GM19351 (cell line): ENCODE measurements at regions not wholly inside any gene's neighbourhood (a gene's known extent, or its start where the extent isn't known, plus 50 kb on each side); places are given as distances from the start of the nearest gene placed in this dataset.

Experiments
- ATAC-seq: cut with Tn5 transposase; IDR thresholded peaks from one replicate; pipeline ENCODE4 v1.9.1; 2021; ENCODE audit warnings: mild to moderate bottlenecking, moderate library complexity; ENCODE audit not compliant: unreplicated experiment

DNA sequence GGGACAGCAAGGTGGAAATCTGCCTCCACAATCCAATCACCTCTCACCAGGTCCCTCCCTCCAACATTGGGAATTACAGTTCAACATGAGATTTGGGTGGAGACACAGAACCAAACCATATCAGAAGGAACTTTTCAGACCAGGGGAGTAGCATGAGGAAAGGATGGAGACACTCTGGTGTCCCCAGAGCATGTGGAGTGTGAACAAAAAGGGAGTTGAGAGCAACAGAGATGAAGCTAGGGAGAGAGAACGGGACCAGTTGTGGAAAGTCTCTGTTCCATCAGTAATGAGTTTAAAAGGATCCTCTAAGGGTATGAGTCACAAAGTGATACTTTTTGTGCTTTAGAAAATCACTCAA is 382.0 kb downstream of the SFMBT2 start:
- no peak for ATAC-seq

- no peak for ATAC-seq
Measured at GRCh38 chr10:7027913-7028808, 382.7 kb downstream of the SFMBT2 start.

- ATAC-seq = no peak
Measured at GRCh38 chr10:7027237-7027912, 383.5 kb downstream of the SFMBT2 start.

- no peak for ATAC-seq
Measured at GRCh38 chr10:7026818-7027217, 384.0 kb downstream of the SFMBT2 start.

- no peak for ATAC-seq
Measured at GRCh38 chr10:7025296-7025695, 385.5 kb downstream of the SFMBT2 start.

GRCh38 chr10:7015457-7015856 is 395.4 kb downstream of the SFMBT2 start:
- no peak for ATAC-seq

GRCh38 chr10:7014721-7015120 is 396.1 kb downstream of the SFMBT2 start:
- no peak for ATAC-seq

- no peak for ATAC-seq
Measured at GRCh38 chr10:7011994-7012393, 398.8 kb downstream of the SFMBT2 start.

DNA sequence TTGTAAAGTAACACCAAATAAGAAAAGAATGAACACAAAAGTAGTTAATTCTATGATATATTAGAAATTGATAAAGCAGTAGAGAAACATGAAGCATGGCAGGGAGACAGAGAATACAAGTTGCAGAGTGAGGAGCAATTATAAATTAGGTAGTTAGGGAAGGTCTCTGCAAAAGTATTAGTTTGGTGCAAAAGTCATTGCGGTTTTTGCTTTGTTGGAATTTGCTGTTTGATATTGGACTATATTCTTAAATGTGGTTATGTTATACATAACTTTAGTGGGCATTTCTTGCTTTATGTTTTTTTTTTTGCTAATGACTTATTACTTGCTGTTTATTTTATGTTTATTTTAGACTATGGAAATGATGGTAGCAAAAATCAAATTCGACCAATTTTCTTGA is 402.2 kb downstream of the SFMBT2 start:
- no peak for ATAC-seq

- no peak for ATAC-seq
Measured at GRCh38 chr10:7007600-7008190, 403.1 kb downstream of the SFMBT2 start.

DNA sequence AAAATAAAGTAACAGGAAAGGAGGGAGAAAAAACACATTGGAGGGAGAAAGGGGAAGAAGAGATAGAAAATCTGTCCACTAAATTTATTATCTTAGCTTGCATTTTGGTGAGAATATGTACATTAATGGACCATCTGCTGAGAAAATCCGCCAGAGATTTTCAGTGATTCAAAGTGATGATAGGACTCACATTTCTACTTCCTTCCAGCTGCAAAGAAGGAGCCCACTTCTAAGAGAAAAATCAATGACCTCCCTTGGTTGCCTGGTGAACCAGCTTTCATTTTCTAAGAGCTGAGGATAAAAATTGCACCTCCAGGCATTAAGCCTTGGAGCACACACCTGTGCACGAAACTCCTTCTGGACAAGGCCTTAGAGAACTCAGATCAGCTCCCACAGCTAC is 404.3 kb downstream of the SFMBT2 start:
- no peak for ATAC-seq

DNA sequence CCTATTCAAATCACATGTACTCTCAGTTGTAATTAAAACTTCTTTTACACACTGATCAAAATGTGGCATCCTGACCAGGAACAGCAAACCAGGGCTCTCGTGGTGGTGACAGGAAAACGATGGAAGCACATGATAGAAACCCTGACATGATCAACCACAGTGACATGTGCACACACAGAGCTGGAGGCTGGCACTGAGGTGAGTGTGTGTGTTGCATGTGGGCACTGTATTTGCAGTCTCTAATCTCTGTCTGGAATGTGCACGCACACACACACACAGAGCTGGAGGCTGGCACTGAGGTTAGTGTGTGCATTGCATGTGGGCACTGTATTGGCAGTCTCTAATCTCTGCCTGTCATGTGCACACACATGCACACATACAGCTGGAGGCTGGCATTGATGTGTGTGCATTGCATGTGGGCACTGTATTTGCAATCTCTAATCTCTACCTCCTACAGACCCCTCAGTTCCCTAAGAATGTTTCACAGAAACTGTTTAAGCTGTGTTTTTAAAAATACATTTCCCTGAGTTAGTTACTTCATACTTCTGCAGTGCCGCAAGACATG is 406.9 kb downstream of the SFMBT2 start:
- no peak for ATAC-seq

DNA sequence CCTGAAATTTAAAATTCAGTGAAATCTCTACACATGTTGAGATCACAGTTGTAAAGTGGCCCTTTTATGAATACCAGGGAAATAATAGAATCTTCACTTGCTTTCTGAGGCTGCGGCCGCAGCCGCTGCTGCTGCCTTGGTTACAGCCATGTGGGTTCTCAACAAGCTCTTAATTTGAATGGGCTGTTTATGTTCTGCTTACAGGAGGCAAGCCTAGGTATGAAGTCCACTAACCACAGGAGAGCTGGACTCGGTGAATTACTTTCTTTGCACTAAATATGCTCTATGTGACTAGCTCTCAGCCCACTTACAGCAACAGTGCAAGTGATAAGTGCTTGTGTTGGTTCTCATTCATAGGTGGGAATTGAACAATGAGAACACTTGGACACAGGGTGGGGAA is 410.8 kb downstream of the SFMBT2 start:
- no peak for ATAC-seq

GRCh38 chr10:6999232-6999925 is 411.5 kb downstream of the SFMBT2 start:
- no peak for ATAC-seq

GRCh38 chr10:6997509-6997908 is 413.3 kb downstream of the SFMBT2 start:
- ATAC-seq = no peak

GRCh38 chr10:6996431-6996830 is 414.4 kb downstream of the SFMBT2 start:
- no peak for ATAC-seq

DNA sequence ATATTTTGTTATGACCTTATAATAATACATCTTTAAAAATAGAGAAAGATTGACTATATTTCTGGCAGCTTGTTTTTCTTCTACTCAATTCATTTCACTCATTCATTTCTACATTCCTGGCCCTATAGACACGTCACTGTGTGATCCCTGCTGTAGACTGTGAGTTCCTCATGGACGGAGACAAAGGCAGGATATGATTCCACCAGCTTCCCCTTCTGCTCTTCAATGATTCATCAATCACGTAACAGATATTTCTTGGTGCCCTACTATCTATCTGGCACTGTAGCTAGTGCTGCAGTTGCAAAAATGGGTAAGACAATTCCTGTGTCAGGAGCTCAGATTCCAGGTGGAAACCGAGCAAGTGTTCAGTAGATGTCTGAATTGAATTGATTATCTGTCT is 415.0 kb downstream of the SFMBT2 start:
- ATAC-seq = no peak

GRCh38 chr10:6995341-6995740 is 415.3 kb upstream of the PRKCQ start:
- ATAC-seq = no peak

DNA sequence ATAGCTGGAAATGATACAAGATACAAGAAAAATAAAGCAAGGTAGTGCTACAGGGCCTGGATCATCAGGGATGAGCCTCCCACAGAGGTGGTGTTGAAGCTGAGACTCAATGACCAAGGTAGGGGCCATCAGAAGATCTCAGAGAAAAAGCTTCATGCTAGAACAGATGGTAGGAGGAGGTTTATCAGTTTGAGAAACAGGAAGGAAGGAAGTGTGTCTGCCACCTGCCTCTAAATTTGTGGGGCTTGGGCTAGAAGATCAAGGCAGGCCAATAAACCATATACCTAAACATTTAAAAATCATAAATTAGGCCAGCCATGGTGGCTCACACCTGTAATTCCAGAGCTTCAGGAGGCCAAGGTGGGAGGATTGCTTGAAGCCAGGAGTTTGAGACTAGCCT is 410.8 kb upstream of the PRKCQ start:
- no peak for ATAC-seq

DNA sequence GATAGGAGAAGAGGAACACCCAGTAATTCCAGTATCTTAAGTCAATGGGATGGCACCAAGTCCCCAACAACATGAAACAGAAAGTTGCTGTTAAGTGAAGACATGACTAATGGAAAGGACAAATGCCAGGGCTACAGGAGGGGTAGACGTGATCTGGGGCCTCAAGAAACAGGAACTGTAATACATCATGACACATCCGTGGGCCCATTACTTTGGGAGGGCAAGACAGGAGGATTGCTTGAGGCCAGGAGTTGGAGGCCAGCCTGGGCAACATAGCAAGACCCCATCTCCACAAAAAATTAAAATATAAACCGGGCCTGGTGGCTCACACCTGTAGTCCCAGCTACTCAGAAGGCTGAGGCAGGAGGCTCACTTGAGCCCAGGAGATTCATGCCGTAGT is 408.6 kb upstream of the PRKCQ start:
- ATAC-seq = no peak

DNA sequence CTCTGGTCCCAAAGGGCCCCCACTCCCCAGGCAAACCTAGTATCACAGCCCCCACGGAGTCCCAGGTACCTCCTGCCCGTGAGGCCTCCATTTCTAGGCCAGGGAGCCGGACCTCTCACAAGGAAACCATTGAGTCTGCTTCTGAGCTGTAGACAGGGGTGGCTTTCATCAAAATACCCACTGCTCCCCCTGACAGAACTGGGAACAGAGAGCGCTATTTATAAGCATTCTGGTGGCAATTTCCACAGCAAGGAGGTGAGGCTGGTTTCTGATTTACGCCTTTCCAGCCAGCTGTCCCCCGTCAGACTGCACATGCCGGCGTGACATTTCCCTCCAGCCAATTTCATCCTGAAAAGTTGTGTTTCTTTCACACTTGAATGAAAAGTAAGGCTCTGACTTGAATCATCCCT is 407.5 kb upstream of the PRKCQ start:
- ATAC-seq = no peak
